Keratinocyte (primary cell): ENCODE measurements at regions not wholly inside any gene's neighbourhood (a gene's known extent, or its start where the extent isn't known, plus 50 kb on each side); places are given as distances from the start of the nearest gene placed in this dataset.
A peak's percentile ranks its signal among the peaks of the same experiment; 100 is the strongest.

Experiments
- DNase-seq: peaks from one replicate; pipeline ENCODE4 v3.0.0-alpha.2; 2011; ENCODE audit warnings: low read depth, missing footprints, low spot score
- FAIRE-seq: peaks from 2 replicates; lab custom pipeline; 2011; peaks lifted over from hg19 to GRCh38; lab: Jason Lieb, UNC
- H2AFZ ChIP-seq: 2 replicates; pipeline ENCODE4 v1.6.0; 2012; ENCODE audit warnings: low read length, control low read depth, inconsistent platforms; ENCODE audit not compliant: control insufficient read depth
- H3K27ac ChIP-seq: 2 replicates; pipeline ENCODE4 v1.5.1; 2011; ENCODE audit warnings: low read length; ENCODE audit not compliant: control insufficient read depth, insufficient read depth
- H3K27me3 ChIP-seq: 3 replicates; pipeline ENCODE4 v1.6.0; 2011; ENCODE audit warnings: low read length; ENCODE audit not compliant: control insufficient read depth, insufficient read depth; ENCODE audit errors: extremely low read depth
- H3K36me3 ChIP-seq, 2 experiments: 2 replicates in 1 of 2; 3 replicates in 1 of 2; pipeline ENCODE4 v1.5.1; 2011; ENCODE audit warnings: low read length in 2 of 2, mild to moderate bottlenecking in 1 of 2; ENCODE audit not compliant: control insufficient read depth in 2 of 2, insufficient read depth in 2 of 2; ENCODE audit errors: extremely low read depth in 1 of 2
- H3K4me1 ChIP-seq: 3 replicates; pipeline ENCODE4 v1.5.1; 2011; ENCODE audit warnings: low read length; ENCODE audit not compliant: control insufficient read depth, insufficient read depth; ENCODE audit errors: extremely low read depth
- H3K4me2 ChIP-seq: 3 replicates; pipeline ENCODE4 v1.6.0; 2011; ENCODE audit warnings: low read depth, low read length; ENCODE audit not compliant: control insufficient read depth, insufficient read depth; ENCODE audit errors: extremely low read depth
- H3K4me3 ChIP-seq, 3 experiments: fragments of 200-600 bp in 1 of 3; sonication (generic) in 1 of 3; 2 replicates in 2 of 3; 3 replicates in 1 of 3; pipeline ENCODE4 v1.5.1; 2011 to 2016; ENCODE audit warnings: low read length in 3 of 3, mild to moderate bottlenecking in 3 of 3, control low read depth in 2 of 3, inconsistent platforms in 1 of 3, low read depth in 1 of 3, mixed read lengths in 1 of 3, mixed run types in 1 of 3, moderate library complexity in 1 of 3; ENCODE audit not compliant: control insufficient read depth in 2 of 3, insufficient read depth in 2 of 3; ENCODE audit errors: extremely low read depth in 1 of 3
- H3K79me2 ChIP-seq: 2 replicates; pipeline ENCODE4 v1.6.0; 2012; ENCODE audit warnings: low read length; ENCODE audit not compliant: control insufficient read depth, insufficient read depth
- H3K9ac ChIP-seq: 3 replicates; pipeline ENCODE4 v1.6.0; 2011; ENCODE audit warnings: low read length; ENCODE audit not compliant: control insufficient read depth, insufficient read depth; ENCODE audit errors: extremely low read depth
- H3K9me1 ChIP-seq: 3 replicates; pipeline ENCODE4 v1.6.0; 2011; ENCODE audit warnings: low read length; ENCODE audit not compliant: control insufficient read depth, insufficient read depth; ENCODE audit errors: extremely low read depth
- H3K9me3 ChIP-seq: 2 replicates; pipeline ENCODE4 v1.5.1; 2012; ENCODE audit warnings: low read depth, low read length; ENCODE audit not compliant: control insufficient read depth
- H4K20me1 ChIP-seq: 3 replicates; pipeline ENCODE4 v1.6.0; 2011; ENCODE audit warnings: low read length; ENCODE audit not compliant: control insufficient read depth, insufficient read depth; ENCODE audit errors: extremely low read depth
- CTCF ChIP-seq, 3 experiments: IDR thresholded peaks in 1 of 3; conservative IDR thresholded peaks in 1 of 3; optimal IDR thresholded peaks in 1 of 3; 2 replicates in 2 of 3; 3 replicates in 1 of 3; pipeline versions ENCODE3 to v1.5.1; 2011; ENCODE audit warnings: low read length in 3 of 3, mild to moderate bottlenecking in 3 of 3, moderate library complexity in 2 of 3, control low read depth in 1 of 3, inconsistent platforms in 1 of 3; ENCODE audit not compliant: insufficient read depth in 2 of 3; ENCODE audit errors: extremely low read depth in 1 of 3
- EZH2 ChIP-seq: IDR thresholded peaks from one replicate; pipeline ENCODE4 v1.6.1; 2012; ENCODE audit warnings: inconsistent platforms, mild to moderate bottlenecking, low read length, moderate library complexity
- dilution Hi-C: fragments of 300-500 bp; cut with MboI; formaldehyde crosslinking; loops from one replicate; pipeline ENCODE4 v1.7.0; 2020; ENCODE audit warnings: low sequenced_read_pairs; ENCODE audit not compliant: extremely low pct_ligation_motif_present

GRCh38 chr11:103536335-103536722 lies 427.1 kb downstream of the DYNC2H1 start:
- H3K36me3 ChIP-seq: no peaks in the 10 kb centered on the region
- H3K9me3 ChIP-seq: no peaks in the 10 kb centered on the region
- no peak overlapping the region for H3K4me2 ChIP-seq
- no peak overlapping the region for H3K27ac ChIP-seq
- no peak overlapping the region for H3K4me3 ChIP-seq
- peaks cover 27% of the 10 kb centered on the region for H3K4me1 ChIP-seq
- no peaks in the 10 kb centered on the region for H3K9me1 ChIP-seq
- TF ChIP-seq EZH2 (no peak), CTCF (optimal IDR thresholded peaks at IDR 0.05 in 1 of 3, IDR thresholded peaks at IDR 0.05 in 1 of 3, conservative IDR thresholded peaks at IDR 0.05 in 1 of 3; ENCODE audit: extremely low read depth in 1 of 3, insufficient read depth in 2 of 3, low read length in 3 of 3) (no peak)
- H3K79me2 ChIP-seq: no peaks in the 10 kb centered on the region
- no peak for FAIRE-seq
- H3K27me3 ChIP-seq: no peaks in the 10 kb centered on the region
- H3K9ac ChIP-seq: no peak overlapping the region
- DNase-seq: no peak
- dilution Hi-C loops: no loop called here
- no peak overlapping the region for H2AFZ ChIP-seq
- no peaks in the 10 kb centered on the region for H4K20me1 ChIP-seq

GRCh38 chr11:103537904-103538502 lies 428.8 kb downstream of the DYNC2H1 start:
- no peak overlapping the region for H2AFZ ChIP-seq
- no peak for TF ChIP-seq EZH2
- TF ChIP-seq CTCF (optimal IDR thresholded peaks at IDR 0.05 in 1 of 3, IDR thresholded peaks at IDR 0.05 in 1 of 3, conservative IDR thresholded peaks at IDR 0.05 in 1 of 3; ENCODE audit: extremely low read depth in 1 of 3, insufficient read depth in 2 of 3, low read length in 3 of 3): peak in 2 of 3 experiments; percentile 64
- H3K27me3 ChIP-seq: no peaks in the 10 kb centered on the region
- no peaks in the 10 kb centered on the region for H3K9me1 ChIP-seq
- no peaks in the 10 kb centered on the region for H3K36me3 ChIP-seq
- DNase-seq (no peak), FAIRE-seq (no peak)
- no peaks in the 10 kb centered on the region for H4K20me1 ChIP-seq
- no peak overlapping the region for H3K27ac ChIP-seq
- H3K4me2 ChIP-seq: no peak overlapping the region
- dilution Hi-C loops: no loop called here
- H3K9me3 ChIP-seq: no peaks in the 10 kb centered on the region
- H3K4me3 ChIP-seq: no peak overlapping the region
- peaks cover 15% of the 10 kb centered on the region for H3K4me1 ChIP-seq
- H3K79me2 ChIP-seq: no peaks in the 10 kb centered on the region
- H3K9ac ChIP-seq: no peak overlapping the region
